ENCODE measurements at regions not wholly inside any gene's neighbourhood (a gene's known extent, or its start where the extent isn't known, plus 50 kb on each side); places are given as distances from the start of the nearest gene placed in this dataset.
A peak's percentile ranks its signal among the peaks of the same experiment; 100 is the strongest.

GRCh38 chr20:62581308-62581707, 61.0 kb upstream of the SLCO4A1 start:
- DNase-seq (ENCODE audit: low spot score): no peak

GRCh38 chr20:62581806-62582205, 60.5 kb upstream of the SLCO4A1 start:
- no peak for DNase-seq (ENCODE audit: low spot score)

GRCh38 chr20:62583424-62583920, 58.8 kb upstream of the SLCO4A1 start:
- peak; percentile 87 for DNase-seq (ENCODE audit: low spot score)

- DNase-seq (ENCODE audit: low spot score): no peak
Observed at GRCh38 chr20:62584671-62585460, 57.4 kb upstream of the SLCO4A1 start.

- no peak for DNase-seq (ENCODE audit: low spot score)
Observed at GRCh38 chr20:62585461-62585970, 56.8 kb upstream of the SLCO4A1 start.

GRCh38 chr20:62586799-62587198, 55.5 kb upstream of the SLCO4A1 start:
- DNase-seq (ENCODE audit: low spot score): no peak

GRCh38 chr20:62587757-62588402, 54.4 kb upstream of the SLCO4A1 start:
- no peak for DNase-seq (ENCODE audit: low spot score)

- DNase-seq (ENCODE audit: low spot score): no peak
Observed at GRCh38 chr20:62588458-62589149, 53.7 kb upstream of the SLCO4A1 start.

- DNase-seq (ENCODE audit: low spot score): no peak
Observed at GRCh38 chr20:62589150-62589498, 53.2 kb upstream of the SLCO4A1 start.

GRCh38 chr20:62589720-62590119, 52.6 kb upstream of the SLCO4A1 start:
- no peak for DNase-seq (ENCODE audit: low spot score)

GRCh38 chr20:62590309-62591121, 51.8 kb upstream of the SLCO4A1 start:
- DNase-seq (ENCODE audit: low spot score): no peak

- DNase-seq (ENCODE audit: low spot score): no peak
Observed at GRCh38 chr20:62591122-62591468, 51.2 kb upstream of the SLCO4A1 start.

- DNase-seq (ENCODE audit: low spot score): no peak
Observed at GRCh38 chr20:62591591-62591990, 50.7 kb upstream of the SLCO4A1 start.

Data from cerebellar cortex (tissue), 1 donor.